SH-SY5Y (cell line): ENCODE measurements at regions not wholly inside any gene's neighbourhood (a gene's known extent, or its start where the extent isn't known, plus 50 kb on each side); places are given as distances from the start of the nearest gene placed in this dataset.

Experiments
- GATA2 ChIP-seq: IDR thresholded peaks from 2 replicates; pipeline ENCODE4 v1.6.1; 2011; ENCODE audit warnings: mild to moderate bottlenecking, low read depth, low read length
- GATA3 ChIP-seq: IDR thresholded peaks from 2 replicates; pipeline ENCODE4 v1.6.1; 2011; ENCODE audit warnings: low read depth, mild to moderate bottlenecking, low read length, moderate library complexity

DNA sequence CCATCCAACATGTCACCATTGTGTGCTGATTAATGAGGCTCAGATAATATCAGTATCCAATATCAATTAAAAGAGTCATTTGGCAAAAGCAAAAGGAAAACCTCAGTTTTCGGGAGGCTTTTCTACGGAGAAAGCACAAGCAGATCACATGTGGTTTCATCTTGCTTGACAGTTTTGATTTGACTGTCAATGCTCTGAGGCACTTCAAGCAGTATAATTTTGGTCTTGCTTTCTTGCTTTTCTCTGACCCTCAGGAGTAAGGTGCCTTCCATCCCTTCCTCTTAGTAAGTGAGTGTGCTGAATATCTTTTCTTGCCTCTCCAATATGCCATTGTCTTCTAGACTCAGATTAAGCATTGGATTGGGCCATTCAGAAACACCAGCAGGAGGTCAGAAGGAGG, 115.5 kb upstream of the CALCR start:
- no peak for TF ChIP-seq GATA2
- TF ChIP-seq GATA3, result no peak
